GM21367 (cell line): ENCODE measurements at regions not wholly inside any gene's neighbourhood (a gene's known extent, or its start where the extent isn't known, plus 50 kb on each side); places are given as distances from the start of the nearest gene placed in this dataset.
"Not testable (repeated sequence)": the region's sequence is repeated elsewhere in the genome, so short reads cannot be mapped to it uniquely, and the experiment has no call there.

Source experiments
- ATAC-seq: cut with Tn5 transposase; IDR thresholded peaks from one replicate; pipeline ENCODE4 v1.9.1; 2021; ENCODE audit not compliant: unreplicated experiment

GRCh38 chr2:76697439-76697838, 824.7 kb downstream of the LRRTM4 start:
- ATAC-seq = not testable (repeated sequence)

- no peak for ATAC-seq
Measured at GRCh38 chr2:76692908-76693307, 829.3 kb downstream of the LRRTM4 start.

DNA sequence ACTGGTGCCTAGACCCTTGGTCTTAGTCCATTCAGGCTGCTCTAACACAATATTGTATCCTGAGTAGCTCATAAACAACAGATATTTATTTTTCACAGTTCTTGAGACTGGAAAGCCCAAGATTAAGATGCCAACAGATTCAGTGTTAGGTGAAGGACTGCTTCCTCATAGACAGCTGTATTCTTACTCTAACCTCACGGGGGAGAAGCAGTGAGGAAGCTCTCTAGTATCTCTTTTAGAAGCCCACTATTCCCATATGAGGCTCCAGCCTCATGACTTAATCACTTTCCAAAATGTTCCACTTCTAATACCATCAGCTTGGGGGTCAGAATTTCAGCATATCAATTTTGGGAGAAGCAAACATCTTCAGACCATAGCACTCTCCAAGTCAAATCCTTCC, 833.4 kb downstream of the LRRTM4 start:
- ATAC-seq = no peak

- no peak for ATAC-seq
Measured at GRCh38 chr2:76687923-76688322, 834.3 kb downstream of the LRRTM4 start.

- ATAC-seq = no peak
Measured at GRCh38 chr2:76684756-76685155, 837.4 kb downstream of the LRRTM4 start.

- no peak for ATAC-seq
Measured at GRCh38 chr2:76679025-76679396, 843.2 kb downstream of the LRRTM4 start.

GRCh38 chr2:76678383-76679024, 843.7 kb downstream of the LRRTM4 start:
- no peak for ATAC-seq

DNA sequence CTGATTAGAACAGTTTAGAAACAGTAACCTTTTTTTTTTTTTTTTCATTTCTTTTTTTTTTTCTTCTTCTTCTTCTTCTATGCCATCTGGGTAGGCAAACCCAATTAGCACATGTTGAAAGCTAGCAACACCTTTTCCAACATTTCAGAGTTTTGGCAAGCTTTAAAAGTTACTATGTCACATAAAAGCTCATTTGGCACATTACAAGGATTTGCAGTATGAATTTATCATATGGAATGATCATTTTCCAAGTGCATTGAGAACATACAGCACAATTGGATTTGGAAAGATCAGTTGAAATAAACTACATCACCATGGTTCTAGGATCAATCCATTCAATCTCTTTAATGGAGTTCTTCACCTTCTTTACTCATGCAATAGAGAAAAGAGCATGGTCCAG, 847.0 kb downstream of the LRRTM4 start:
- ATAC-seq = no peak

DNA sequence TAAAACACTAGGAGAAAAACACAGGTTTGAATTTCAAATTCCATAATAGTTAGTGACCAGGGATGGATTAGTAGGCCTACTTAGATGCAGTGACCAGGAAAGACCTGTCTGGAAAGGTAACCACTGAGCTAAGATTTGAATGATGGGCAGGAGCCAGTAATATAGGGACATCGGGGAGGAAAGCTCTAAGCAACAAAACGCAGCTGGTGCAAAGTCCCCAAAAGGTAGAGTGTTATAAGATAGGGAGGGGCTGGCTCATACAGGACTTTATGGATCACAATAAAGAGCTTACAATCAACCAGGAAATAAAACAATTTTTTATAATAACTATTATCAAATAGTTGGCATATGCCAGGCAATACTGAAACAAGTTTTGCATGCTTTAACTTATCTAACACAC, 849.4 kb downstream of the LRRTM4 start:
- no peak for ATAC-seq

DNA sequence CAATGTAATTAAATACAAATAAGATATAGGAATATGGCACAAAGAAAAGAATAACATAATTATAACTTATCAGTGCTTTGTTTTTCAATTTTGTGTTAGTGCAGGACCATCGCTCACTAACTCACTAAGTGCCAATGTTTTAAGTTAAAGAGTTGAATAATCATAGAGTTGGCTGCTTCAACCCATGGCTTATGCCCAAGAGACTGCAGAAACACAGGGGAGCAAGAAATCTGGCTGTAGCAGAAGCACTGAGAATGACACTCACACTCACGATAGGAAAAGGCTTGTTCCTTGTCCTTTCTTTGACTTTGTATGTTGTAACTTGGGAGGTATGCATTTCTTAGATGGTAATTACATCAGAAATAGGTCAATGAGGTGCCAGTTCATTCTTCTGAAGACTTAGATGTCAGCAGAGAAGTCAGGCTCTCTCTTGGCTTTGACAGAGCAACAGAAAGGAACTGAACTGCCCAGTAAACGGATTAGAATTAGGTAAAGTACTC, 852.2 kb downstream of the LRRTM4 start:
- ATAC-seq = no peak

- ATAC-seq = no peak
Measured at GRCh38 chr2:76668279-76668678, 853.9 kb downstream of the LRRTM4 start.

DNA sequence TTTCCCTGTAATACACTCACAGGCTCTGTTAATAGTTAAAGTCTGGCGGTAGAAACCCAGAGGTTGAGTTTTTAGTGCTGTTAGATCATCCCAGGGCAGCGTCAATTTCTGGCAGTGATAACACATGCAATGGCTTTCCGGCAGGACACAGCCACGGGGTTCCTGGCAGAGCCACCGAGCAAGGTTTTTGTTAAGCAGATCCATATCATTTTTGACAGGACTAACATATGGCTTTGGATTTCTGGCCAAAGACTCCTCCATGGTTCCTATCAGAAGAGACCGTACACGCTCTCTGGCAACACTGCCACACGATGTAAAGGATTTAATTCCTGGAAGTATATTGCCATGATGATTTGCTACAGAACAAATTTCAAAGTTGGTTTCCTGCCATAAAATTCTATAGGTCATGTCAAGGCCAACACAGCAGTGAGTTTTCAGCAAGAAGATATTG, 854.3 kb downstream of the LRRTM4 start:
- ATAC-seq = no peak

DNA sequence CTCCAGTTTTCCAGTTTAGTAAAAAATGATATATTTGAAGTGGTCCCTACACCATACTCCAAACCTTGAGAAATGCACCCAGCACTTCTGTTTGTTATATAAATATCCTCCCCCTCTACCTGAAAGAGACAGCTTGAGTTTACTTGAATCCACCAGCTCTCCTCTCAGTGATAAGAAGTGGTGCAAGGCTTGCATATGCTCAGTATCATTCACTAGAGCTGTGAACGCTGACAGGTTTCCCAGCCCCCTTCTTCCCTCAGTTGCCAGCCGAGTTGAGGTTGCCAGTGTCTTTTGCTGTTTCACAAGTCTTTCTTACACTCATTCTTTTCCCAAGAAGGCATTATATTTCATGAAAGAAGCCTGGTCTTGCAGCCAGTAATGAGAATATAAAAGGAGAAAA, 880.0 kb downstream of the LRRTM4 start:
- ATAC-seq = no peak

DNA sequence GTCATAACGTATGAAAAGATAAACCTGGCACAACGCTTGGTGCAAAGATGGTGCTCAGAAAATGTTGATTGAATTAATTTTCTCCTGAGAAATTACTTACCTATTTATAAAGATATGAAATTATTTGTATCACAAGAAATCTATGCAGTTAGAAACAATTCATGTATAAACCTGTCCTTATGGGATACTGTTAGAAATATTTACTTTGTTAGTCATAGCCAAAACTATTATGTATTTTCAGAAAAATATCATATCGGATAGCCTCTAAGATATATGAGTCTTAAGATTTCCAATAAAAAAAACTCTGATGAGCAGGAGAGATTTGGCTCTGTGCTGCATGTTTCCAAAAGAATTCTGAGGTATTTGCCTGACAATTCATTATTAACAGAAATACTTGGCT, 880.7 kb downstream of the LRRTM4 start:
- ATAC-seq = no peak

GRCh38 chr2:76640905-76641304, 881.3 kb downstream of the LRRTM4 start:
- ATAC-seq = no peak

- no peak for ATAC-seq
Measured at GRCh38 chr2:76639171-76639680, 883.0 kb downstream of the LRRTM4 start.

DNA sequence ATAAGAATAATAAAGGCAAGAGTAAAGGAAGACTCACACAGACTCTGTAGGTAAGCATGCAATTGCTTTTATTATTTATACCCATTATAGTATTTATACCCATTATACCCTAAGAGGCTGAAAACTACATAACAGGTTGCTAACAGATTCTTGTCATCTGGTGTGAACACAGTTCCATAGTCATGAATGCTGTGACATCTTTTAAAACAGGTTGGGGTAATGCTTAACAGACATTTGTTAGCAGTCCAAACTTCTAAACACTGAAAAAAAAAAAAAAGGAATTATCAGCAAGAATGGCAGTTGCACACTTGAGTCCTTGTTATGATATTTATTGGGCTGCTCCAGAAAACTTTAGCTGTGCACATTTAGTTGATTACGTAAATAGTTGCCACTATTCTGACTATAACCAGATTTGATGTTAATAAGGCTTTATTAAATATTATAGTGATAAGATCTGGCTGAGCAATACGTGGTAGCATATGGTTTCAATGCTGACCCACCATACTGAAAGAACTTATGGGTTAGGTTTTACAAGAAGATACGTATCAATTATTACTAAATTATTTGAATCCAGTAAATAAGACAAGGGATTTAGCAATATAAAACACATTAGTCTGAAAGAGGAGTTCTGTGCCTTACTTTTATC, 888.8 kb downstream of the LRRTM4 start:
- no peak for ATAC-seq

- ATAC-seq = no peak
Measured at GRCh38 chr2:76625101-76625500, 897.1 kb downstream of the LRRTM4 start.

- no peak for ATAC-seq
Measured at GRCh38 chr2:76613330-76613729, 902.6 kb upstream of the GCFC2 start.

GRCh38 chr2:76612764-76613163, 902.0 kb upstream of the GCFC2 start:
- no peak for ATAC-seq

DNA sequence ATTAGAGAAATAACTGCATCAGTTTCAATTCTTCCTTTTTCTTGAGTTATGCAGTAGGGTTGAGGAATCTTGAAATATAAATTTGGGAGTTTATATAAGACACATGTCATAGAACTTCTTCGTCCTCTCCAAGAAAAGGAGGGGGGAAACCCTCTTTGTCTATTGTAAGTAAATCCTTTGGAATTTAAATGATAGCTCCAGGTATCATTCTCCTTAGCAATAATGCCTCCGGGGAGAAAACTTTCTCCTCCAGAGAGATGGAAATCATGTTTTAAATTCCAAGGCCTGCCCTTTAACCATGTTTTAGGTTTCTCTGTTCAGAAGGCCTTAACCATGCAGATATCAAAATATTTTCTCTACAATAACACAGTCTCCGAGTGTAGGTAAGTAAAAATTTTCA, 899.7 kb upstream of the GCFC2 start:
- no peak for ATAC-seq

- peak; percentile 99 for ATAC-seq
Measured at GRCh38 chr2:76599732-76600368, 889.1 kb upstream of the GCFC2 start.
